ENCODE measurements at regions not wholly inside any gene's neighbourhood (a gene's known extent, or its start where the extent isn't known, plus 50 kb on each side); places are given as distances from the start of the nearest gene placed in this dataset.

DNA sequence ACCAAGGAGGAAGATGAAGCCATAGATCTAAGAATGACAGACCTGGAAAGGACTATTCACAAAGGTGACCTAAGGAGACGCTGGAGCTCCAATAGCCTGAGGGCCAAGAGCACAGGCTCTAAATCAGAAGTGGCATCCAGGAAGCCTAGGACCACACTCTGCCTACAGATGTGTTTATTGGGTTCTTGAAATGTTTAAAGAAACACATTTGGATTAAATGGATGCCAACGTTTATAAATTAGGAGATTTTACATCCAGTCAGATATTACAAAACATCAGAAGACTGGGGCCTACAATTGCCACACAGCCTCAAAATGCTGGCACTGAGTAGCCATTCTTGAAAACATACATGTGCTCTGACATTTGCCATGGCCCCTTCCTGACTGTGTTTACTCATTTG, 80.9 kb downstream of the HMHB1 start:
- Histone ChIP-seq H3K9me3 (ENCODE audit: low read length) (no peaks in the 10 kb centered on the region), H3K9ac (ENCODE audit: insufficient read depth, low read depth, low read length) (no peak overlapping the region), H4K20me1 (ENCODE audit: insufficient read depth, low read length) (no peaks in the 10 kb centered on the region), H3K4me1 (ENCODE audit: insufficient read depth, low read length) (no peaks in the 10 kb centered on the region), H3K4me2 (ENCODE audit: low read depth, low read length) (no peak overlapping the region), H3K79me2 (ENCODE audit: insufficient read depth, low read length) (no peaks in the 10 kb centered on the region), H3K4me3 (replicated peaks in 1 of 3; ENCODE audit: insufficient read depth in 1 of 3, low read depth in 2 of 3, low read length in 3 of 3) (no peak overlapping the region), H2AFZ (ENCODE audit: low read length) (no peak overlapping the region), H3K27me3 (ENCODE audit: control insufficient read depth in 1 of 2, insufficient read depth in 2 of 2, low read length in 2 of 2) (peaks cover 1 to 3% of the 10 kb centered on the region in 2 experiments; a peak in 2 of 5 replicates), H3K27ac (ENCODE audit: extremely low read length, insufficient read depth, low read length) (no peak overlapping the region), H3K36me3 (replicated peaks in 1 of 2; ENCODE audit: control insufficient read depth in 1 of 2, insufficient read depth in 2 of 2, low read length in 2 of 2) (no peaks in the 10 kb centered on the region)
- in situ Hi-C loops (cut with HindIII; ENCODE audit: extremely low pct_ligation_motif_present, low pct_unique_long_range_greater_than_20kb) (no loop called here), intact Hi-C loops (cut with micrococcal nuclease; ENCODE audit: unreplicated experiment) (no loop called here)
- DNase-seq (ENCODE audit: low spot score) (no peak), ATAC-seq (no peak), FAIRE-seq (no peak)
- no peak for TF ChIP-seq ZNF260 (CRISPR knock-in tag; IDR thresholded peaks at IDR 0.05; ENCODE audit: borderline replicate concordance, low read depth)
- TF ChIP-seq SUZ12 (IDR thresholded peaks at IDR 0.05; ENCODE audit: low read depth, low read length) = no peak
- TF ChIP-seq ZNF737 (CRISPR knock-in tag; IDR thresholded peaks at IDR 0.05; ENCODE audit: borderline replicate concordance) = no peak
- no peak for TF ChIP-seq ZBTB7B (CRISPR knock-in tag; IDR thresholded peaks at IDR 0.05)
- TF ChIP-seq, protein P1, sequence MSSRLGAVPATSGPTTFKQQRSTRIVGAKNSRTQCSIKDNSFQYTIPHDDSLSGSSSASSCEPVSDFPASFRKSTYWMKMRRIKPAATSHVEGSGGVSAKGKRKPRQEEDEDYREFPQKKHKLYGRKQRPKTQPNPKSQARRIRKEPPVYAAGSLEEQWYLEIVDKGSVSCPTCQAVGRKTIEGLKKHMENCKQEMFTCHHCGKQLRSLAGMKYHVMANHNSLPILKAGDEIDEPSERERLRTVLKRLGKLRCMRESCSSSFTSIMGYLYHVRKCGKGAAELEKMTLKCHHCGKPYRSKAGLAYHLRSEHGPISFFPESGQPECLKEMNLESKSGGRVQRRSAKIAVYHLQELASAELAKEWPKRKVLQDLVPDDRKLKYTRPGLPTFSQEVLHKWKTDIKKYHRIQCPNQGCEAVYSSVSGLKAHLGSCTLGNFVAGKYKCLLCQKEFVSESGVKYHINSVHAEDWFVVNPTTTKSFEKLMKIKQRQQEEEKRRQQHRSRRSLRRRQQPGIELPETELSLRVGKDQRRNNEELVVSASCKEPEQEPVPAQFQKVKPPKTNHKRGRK (CRISPR knock-in tag; IDR thresholded peaks at IDR 0.05) = no peak
- TF ChIP-seq GATAD1 (CRISPR knock-in tag; IDR thresholded peaks at IDR 0.05) = no peak
- no peak for TF ChIP-seq HNRNPH1 (optimal IDR thresholded peaks at IDR 0.05; ENCODE audit: low read depth, low read length)
- TF ChIP-seq, protein P2, sequence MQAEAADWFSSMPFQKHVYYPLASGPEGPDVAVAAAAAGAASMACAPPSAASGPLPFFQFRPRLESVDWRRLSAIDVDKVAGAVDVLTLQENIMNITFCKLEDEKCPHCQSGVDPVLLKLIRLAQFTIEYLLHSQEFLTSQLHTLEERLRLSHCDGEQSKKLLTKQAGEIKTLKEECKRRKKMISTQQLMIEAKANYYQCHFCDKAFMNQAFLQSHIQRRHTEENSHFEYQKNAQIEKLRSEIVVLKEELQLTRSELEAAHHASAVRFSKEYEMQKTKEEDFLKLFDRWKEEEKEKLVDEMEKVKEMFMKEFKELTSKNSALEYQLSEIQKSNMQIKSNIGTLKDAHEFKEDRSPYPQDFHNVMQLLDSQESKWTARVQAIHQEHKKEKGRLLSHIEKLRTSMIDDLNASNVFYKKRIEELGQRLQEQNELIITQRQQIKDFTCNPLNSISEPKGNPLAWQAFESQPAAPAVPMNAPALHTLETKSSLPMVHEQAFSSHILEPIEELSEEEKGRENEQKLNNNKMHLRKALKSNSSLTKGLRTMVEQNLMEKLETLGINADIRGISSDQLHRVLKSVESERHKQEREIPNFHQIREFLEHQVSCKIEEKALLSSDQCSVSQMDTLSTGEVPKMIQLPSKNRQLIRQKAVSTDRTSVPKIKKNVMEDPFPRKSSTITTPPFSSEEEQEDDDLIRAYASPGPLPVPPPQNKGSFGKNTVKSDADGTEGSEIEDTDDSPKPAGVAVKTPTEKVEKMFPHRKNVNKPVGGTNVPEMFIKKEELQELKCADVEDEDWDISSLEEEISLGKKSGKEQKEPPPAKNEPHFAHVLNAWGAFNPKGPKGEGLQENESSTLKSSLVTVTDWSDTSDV (CRISPR knock-in tag; IDR thresholded peaks at IDR 0.05) = no peak
- no peak for TF ChIP-seq TAF1 (CRISPR knock-in tag; IDR thresholded peaks at IDR 0.05)
- TF ChIP-seq DMAP1 (CRISPR knock-in tag; IDR thresholded peaks at IDR 0.05) = no peak
- TF ChIP-seq, protein P3, sequence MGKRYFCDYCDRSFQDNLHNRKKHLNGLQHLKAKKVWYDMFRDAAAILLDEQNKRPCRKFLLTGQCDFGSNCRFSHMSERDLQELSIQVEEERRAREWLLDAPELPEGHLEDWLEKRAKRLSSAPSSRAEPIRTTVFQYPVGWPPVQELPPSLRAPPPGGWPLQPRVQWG (CRISPR knock-in tag; IDR thresholded peaks at IDR 0.05; ENCODE audit: borderline replicate concordance, low read depth) = no peak
- no peak for TF ChIP-seq ZNF253 (CRISPR knock-in tag; IDR thresholded peaks at IDR 0.05; ENCODE audit: borderline replicate concordance)
- TF ChIP-seq, protein P4, sequence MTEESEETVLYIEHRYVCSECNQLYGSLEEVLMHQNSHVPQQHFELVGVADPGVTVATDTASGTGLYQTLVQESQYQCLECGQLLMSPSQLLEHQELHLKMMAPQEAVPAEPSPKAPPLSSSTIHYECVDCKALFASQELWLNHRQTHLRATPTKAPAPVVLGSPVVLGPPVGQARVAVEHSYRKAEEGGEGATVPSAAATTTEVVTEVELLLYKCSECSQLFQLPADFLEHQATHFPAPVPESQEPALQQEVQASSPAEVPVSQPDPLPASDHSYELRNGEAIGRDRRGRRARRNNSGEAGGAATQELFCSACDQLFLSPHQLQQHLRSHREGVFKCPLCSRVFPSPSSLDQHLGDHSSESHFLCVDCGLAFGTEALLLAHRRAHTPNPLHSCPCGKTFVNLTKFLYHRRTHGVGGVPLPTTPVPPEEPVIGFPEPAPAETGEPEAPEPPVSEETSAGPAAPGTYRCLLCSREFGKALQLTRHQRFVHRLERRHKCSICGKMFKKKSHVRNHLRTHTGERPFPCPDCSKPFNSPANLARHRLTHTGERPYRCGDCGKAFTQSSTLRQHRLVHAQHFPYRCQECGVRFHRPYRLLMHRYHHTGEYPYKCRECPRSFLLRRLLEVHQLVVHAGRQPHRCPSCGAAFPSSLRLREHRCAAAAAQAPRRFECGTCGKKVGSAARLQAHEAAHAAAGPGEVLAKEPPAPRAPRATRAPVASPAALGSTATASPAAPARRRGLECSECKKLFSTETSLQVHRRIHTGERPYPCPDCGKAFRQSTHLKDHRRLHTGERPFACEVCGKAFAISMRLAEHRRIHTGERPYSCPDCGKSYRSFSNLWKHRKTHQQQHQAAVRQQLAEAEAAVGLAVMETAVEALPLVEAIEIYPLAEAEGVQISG (CRISPR knock-in tag; IDR thresholded peaks at IDR 0.05) = no peak
- POLR2A ChIA-PET = no interaction called here
- BruUV-seq (replicated peaks) = no TSS peak
- WGBS (ENCODE audit: low lambda C conversion rate) = 0% methylated on average over 2 of the region's 2 CpGs
- CTCF ChIA-PET (ENCODE audit: low intra/inter-chr PET ratio, low total read pairs) = no interaction called here

All from HepG2 (cell line).